Mesodermal cell (in vitro differentiated cells): ENCODE measurements at regions not wholly inside any gene's neighbourhood (a gene's known extent, or its start where the extent isn't known, plus 50 kb on each side); places are given as distances from the start of the nearest gene placed in this dataset.
"Not testable (repeated sequence)": the region's sequence is repeated elsewhere in the genome, so short reads cannot be mapped to it uniquely, and the experiment has no call there.

ENCODE experiments used
- H3K27ac ChIP-seq: 2 replicates; pipeline ENCODE4 v1.7.0; 2013; ENCODE audit warnings: mild to moderate bottlenecking, low read depth, low read length, moderate library complexity; ENCODE audit not compliant: severe bottlenecking
- H3K36me3 ChIP-seq: 2 replicates; pipeline ENCODE4 v1.7.1; 2013; ENCODE audit warnings: mild to moderate bottlenecking, low read length, moderate library complexity; ENCODE audit not compliant: control insufficient read depth, insufficient read depth
- H3K4me1 ChIP-seq: one replicate; pipeline ENCODE4 v1.7.1; 2013; ENCODE audit warnings: mild to moderate bottlenecking, low read length; ENCODE audit not compliant: insufficient read depth, control insufficient read depth, poor library complexity, severe bottlenecking
- H3K4me3 ChIP-seq: 2 replicates; pipeline ENCODE4 v1.7.0; 2013; ENCODE audit warnings: low read length, control low read depth, mild to moderate bottlenecking; ENCODE audit not compliant: insufficient read depth, poor library complexity, severe bottlenecking; ENCODE audit errors: extremely low read depth
- H3K9me3 ChIP-seq: 2 replicates; pipeline ENCODE4 v1.7.1; 2013; ENCODE audit warnings: mild to moderate bottlenecking, low read length, moderate library complexity; ENCODE audit not compliant: control insufficient read depth
- WGBS, 2 experiments: methylation state at CpG; one replicate each; pipeline ENCODE4 v1.1.5; 2013; ENCODE audit warnings: missing lambda C conversion rate in 2 of 2; ENCODE audit not compliant: insufficient coverage in 2 of 2; 5-methylcytosine and 5-hydroxymethylcytosine counted together

- not testable (repeated sequence) for H3K9me3 ChIP-seq
Observed at GRCh38 chr4:8976466-8977128, 105.0 kb upstream of the HMX1 start.

GRCh38 chr4:8972635-8973034 lies 101.0 kb upstream of the HMX1 start:
- H3K4me3 ChIP-seq, H3K4me1 ChIP-seq, H3K9me3 ChIP-seq, H3K27ac ChIP-seq, H3K36me3 ChIP-seq: not testable (repeated sequence)
- no CpG with 5 or more reads among the region's 7 CpGs for WGBS, 2 experiments

More at GRCh38 chr4:8976466-8977128, 105.0 kb upstream of the HMX1 start:
- not testable (repeated sequence) for H3K4me3 ChIP-seq, H3K4me1 ChIP-seq, H3K27ac ChIP-seq, H3K36me3 ChIP-seq
- WGBS, 2 experiments, result 84 to 85% methylated on average over 21 to 24 of the region's 24 CpGs

GRCh38 chr4:8965896-8966295 lies 94.3 kb upstream of the HMX1 start:
- WGBS, 2 experiments, result 81 to 93% methylated on average over 4 to 5 of the region's 15 CpGs
- not testable (repeated sequence) for H3K4me3 ChIP-seq, H3K4me1 ChIP-seq, H3K9me3 ChIP-seq, H3K27ac ChIP-seq, H3K36me3 ChIP-seq

DNA sequence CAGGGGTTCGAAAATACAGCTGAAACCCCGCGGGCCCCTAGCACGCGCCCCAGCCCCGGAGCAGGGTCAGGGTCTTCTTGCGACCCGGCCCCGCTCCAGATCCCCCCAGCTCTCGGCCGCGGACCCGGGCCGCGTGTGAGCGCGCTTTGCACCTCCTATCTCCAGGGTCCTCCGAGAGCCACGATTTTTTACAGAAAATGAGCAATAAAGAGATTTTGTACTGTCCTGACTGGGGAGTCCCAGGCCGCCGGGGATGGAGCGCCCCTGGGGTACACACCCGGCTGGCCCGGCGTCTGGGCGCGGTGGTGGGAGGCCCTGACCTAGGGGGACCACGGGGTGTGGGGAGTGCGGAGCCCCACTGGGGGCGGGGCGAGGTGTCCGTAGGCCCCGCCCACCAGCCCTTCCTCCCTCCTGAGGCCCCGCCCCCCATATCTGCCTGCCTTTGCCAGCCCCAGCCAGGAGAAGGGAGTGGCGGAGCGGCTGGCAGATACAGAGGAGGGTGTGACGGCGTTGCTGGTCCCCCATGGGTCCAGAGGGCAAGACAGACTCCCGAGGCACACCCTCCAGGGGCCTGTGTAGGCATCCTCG lies 92.7 kb upstream of the HMX1 start:
- peak overlapping the region; percentile 8 for H3K4me3 ChIP-seq

GRCh38 chr4:8963533-8963932 lies 91.9 kb upstream of the HMX1 start:
- WGBS, 2 experiments, result 5 to 23% methylated on average over 15 to 30 of the region's 41 CpGs
- peak overlapping the region; percentile 8 for H3K4me3 ChIP-seq
- not testable (repeated sequence) for H3K4me1 ChIP-seq, H3K27ac ChIP-seq, H3K9me3 ChIP-seq, H3K36me3 ChIP-seq

More for the DNA sequence above, 92.7 kb upstream of the HMX1 start:
- H3K36me3 ChIP-seq, H3K4me1 ChIP-seq, H3K9me3 ChIP-seq, H3K27ac ChIP-seq: not testable (repeated sequence)
- 11 to 29% methylated on average over 18 to 20 of the region's 40 CpGs for WGBS, 2 experiments

GRCh38 chr4:8961343-8961742 lies 89.7 kb upstream of the HMX1 start:
- 0 to 9% methylated on average over 3 to 6 of the region's 11 CpGs for WGBS, 2 experiments
- H3K36me3 ChIP-seq, H3K4me3 ChIP-seq, H3K9me3 ChIP-seq, H3K27ac ChIP-seq, H3K4me1 ChIP-seq: not testable (repeated sequence)

GRCh38 chr4:8959471-8959870 lies 87.8 kb upstream of the HMX1 start:
- not testable (repeated sequence) for H3K27ac ChIP-seq, H3K4me1 ChIP-seq, H3K9me3 ChIP-seq, H3K4me3 ChIP-seq, H3K36me3 ChIP-seq
- 67 to 77% methylated on average over 11 to 12 of the region's 18 CpGs for WGBS, 2 experiments

GRCh38 chr4:8954001-8954400 lies 82.4 kb upstream of the HMX1 start:
- H3K4me3 ChIP-seq, H3K9me3 ChIP-seq, H3K4me1 ChIP-seq, H3K27ac ChIP-seq, H3K36me3 ChIP-seq: not testable (repeated sequence)
- WGBS, 2 experiments, result 88% methylated on average over 9 to 12 of the region's 16 CpGs

- not testable (repeated sequence) for H3K4me1 ChIP-seq, H3K4me3 ChIP-seq, H3K36me3 ChIP-seq, H3K9me3 ChIP-seq, H3K27ac ChIP-seq
- whole genome bisulfite sequencing, 2 experiments, result 66 to 100% methylated on average over 5 to 6 of the region's 12 CpGs
Observed at GRCh38 chr4:8952791-8953190, 81.2 kb upstream of the HMX1 start.

DNA sequence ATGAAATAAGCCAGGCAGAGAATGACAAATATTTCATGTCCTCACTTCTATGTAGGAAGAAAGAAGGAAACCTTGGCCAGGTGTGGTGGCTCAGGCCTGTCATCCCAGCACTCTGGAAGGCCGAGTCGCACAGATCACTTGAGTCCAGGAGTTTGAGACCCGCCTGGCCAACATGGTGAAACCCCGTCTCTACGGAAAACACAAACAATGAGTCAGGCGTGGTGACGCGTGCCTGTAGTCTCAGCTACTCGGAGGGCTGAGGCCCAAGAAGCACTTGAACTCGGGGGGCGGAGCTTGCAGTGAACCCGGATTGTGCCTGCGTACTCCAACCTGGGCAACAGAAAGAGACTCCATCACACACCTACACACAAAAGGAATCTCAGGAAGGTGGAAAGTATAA lies 80.5 kb upstream of the HMX1 start:
- H3K9me3 ChIP-seq, H3K4me3 ChIP-seq, H3K4me1 ChIP-seq, H3K36me3 ChIP-seq, H3K27ac ChIP-seq: not testable (repeated sequence)
- WGBS, 2 experiments, result 76 to 81% methylated on average over 6 to 9 of the region's 13 CpGs

DNA sequence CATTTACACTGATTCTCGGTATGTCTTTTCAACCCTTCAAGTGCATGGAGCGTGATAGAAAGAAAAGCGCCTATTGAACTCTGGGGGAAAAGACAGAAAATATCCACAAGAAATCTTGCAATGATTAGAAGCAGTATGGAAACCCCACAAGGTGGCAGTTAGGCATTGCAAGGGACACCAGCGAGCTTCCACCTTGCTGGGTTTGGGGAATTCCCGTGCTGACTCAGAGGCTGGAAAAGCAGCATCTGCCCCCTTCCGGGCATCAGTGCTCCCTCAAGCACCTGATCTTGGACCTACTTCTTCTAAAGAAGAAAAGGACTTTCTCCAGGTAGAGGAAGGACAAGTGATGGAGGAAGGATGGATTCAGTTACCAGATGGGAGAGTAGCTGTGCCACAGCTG lies 73.9 kb upstream of the HMX1 start:
- H3K27ac ChIP-seq, H3K36me3 ChIP-seq, H3K4me1 ChIP-seq, H3K9me3 ChIP-seq, H3K4me3 ChIP-seq: not testable (repeated sequence)
- 76 to 87% methylated on average over 3 of the region's 6 CpGs for WGBS, 2 experiments
